Karpas-422 (cell line): ENCODE measurements at regions not wholly inside any gene's neighbourhood (a gene's known extent, or its start where the extent isn't known, plus 50 kb on each side); places are given as distances from the start of the nearest gene placed in this dataset.

Source experiments
- DNase-seq: peaks from one replicate; pipeline ENCODE4 v3.0.0-alpha.2; 2015
- H2AFZ ChIP-seq: fragments of 200-600 bp; sonication (generic); 2 replicates; pipeline ENCODE4 v1.6.1; 2014; ENCODE audit warnings: antibody characterized with exemption, low read length, mixed read lengths
- H3K27ac ChIP-seq: fragments of 200-600 bp; sonication (generic); 2 replicates; pipeline ENCODE4 v1.5.1; 2014; ENCODE audit warnings: mild to moderate bottlenecking, low read length, moderate library complexity
- H3K27me3 ChIP-seq: fragments of 200-600 bp; sonication (generic); 2 replicates; pipeline ENCODE4 v1.6.1; 2014; ENCODE audit warnings: low read length, mixed read lengths
- H3K36me3 ChIP-seq: fragments of 200-600 bp; sonication (generic); 2 replicates; pipeline ENCODE4 v1.6.1; 2014; ENCODE audit warnings: low read length, mixed read lengths; ENCODE audit not compliant: insufficient read depth
- H3K4me1 ChIP-seq: fragments of 200-600 bp; sonication (generic); 2 replicates; pipeline ENCODE4 v1.6.1; 2014; ENCODE audit warnings: mild to moderate bottlenecking, low read length, mixed read lengths
- H3K4me2 ChIP-seq: fragments of 200-600 bp; sonication (generic); 2 replicates; pipeline ENCODE4 v1.6.1; 2014; ENCODE audit warnings: low read length, low read depth, mild to moderate bottlenecking; ENCODE audit not compliant: poor library complexity, severe bottlenecking
- H3K4me3 ChIP-seq: fragments of 200-600 bp; sonication (generic); 2 replicates; pipeline ENCODE4 v1.5.1; 2014; ENCODE audit warnings: mild to moderate bottlenecking, antibody characterized with exemption, low read length, mixed read lengths
- H3K79me2 ChIP-seq: fragments of 200-600 bp; sonication (generic); 2 replicates; pipeline ENCODE4 v1.6.1; 2014; ENCODE audit warnings: mild to moderate bottlenecking, low read length, mixed read lengths
- H3K9ac ChIP-seq: fragments of 200-600 bp; sonication (generic); 2 replicates; pipeline ENCODE4 v1.6.0; 2014; ENCODE audit warnings: low read length
- H3K9me2 ChIP-seq: fragments of 200-600 bp; sonication (generic), shearing (Covaris generic); replicated peaks from 2 replicates; pipeline ENCODE4 v1.6.0; 2014; ENCODE audit warnings: mild to moderate bottlenecking, low read length, moderate library complexity; ENCODE audit not compliant: insufficient read depth
- H3K9me3 ChIP-seq: fragments of 300-700, 200-600 bp; sonication (generic); 2 replicates; pipeline ENCODE4 v1.6.1; 2014; ENCODE audit warnings: low read length, mixed read lengths
- H4K20me1 ChIP-seq: fragments of 200-600 bp; sonication (generic); 2 replicates; pipeline ENCODE4 v1.6.1; 2014; ENCODE audit warnings: mild to moderate bottlenecking, antibody characterized with exemption, low read length, low read depth; ENCODE audit not compliant: insufficient read depth

DNA sequence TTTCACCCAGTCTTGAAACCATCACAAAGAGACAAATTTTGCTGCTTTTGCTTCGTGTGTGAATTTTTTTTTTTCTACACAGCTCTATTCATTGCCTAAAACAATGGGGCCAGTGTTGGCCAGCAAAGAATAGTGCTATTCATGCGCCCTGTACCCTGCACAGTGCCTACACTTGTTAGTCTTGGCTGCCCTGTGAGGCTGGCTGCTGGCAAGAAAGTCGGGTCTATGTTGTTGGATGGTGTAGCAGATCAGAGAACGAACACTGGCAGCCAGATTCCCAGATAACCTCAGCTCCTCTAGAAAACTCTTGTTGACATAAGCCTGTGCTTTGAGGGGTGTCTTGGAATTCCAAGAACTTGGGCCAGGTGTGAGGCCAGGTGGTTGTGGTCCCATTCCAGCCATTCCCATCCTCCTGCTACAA lies 455.7 kb upstream of the TCF4 start:
- Histone ChIP-seq H3K4me2 (no peak overlapping the region), H3K79me2 (no peaks in the 10 kb centered on the region), H3K9ac (no peak overlapping the region), H3K4me1 (no peaks in the 10 kb centered on the region), H3K27ac (no peak overlapping the region), H3K9me3 (no peaks in the 10 kb centered on the region), H3K9me2 (no peaks in the 10 kb centered on the region), H3K4me3 (no peak overlapping the region), H3K27me3 (no peaks in the 10 kb centered on the region), H2AFZ (no peak overlapping the region), H3K36me3 (no peaks in the 10 kb centered on the region), H4K20me1 (no peaks in the 10 kb centered on the region)
- DNase-seq = no peak

DNA sequence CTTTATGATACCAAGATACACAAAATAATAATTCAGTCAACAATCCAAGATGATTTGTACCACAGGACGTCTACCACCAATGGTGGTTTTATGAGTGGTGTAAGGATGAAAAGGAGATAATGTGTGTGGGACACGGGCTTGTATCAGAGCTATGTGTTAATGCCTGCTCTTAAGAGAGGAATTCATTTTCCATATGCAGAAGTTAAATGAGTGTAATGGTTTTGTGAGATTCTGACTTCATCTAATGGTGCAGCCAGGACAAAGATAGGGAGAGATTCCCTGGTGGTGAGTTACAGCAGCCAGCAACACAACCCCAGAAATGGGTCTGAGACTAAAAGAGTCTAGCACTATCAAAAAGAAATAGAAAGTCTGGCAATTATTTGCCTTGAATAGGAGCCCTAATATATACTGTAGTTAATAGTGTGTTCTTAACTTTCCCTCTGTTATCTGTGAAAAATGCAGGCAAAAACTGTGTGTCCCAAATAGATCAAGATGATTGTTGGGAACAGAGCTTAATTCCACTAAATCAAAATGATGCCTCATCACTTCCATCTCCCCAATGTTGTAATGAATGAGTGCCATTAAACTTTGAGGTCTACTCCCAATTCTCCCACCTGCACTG lies 455.0 kb upstream of the TCF4 start:
- Histone ChIP-seq H3K36me3 (no peaks in the 10 kb centered on the region), H3K4me3 (no peak overlapping the region), H3K9ac (no peak overlapping the region), H4K20me1 (no peaks in the 10 kb centered on the region), H3K27me3 (no peaks in the 10 kb centered on the region), H3K4me2 (no peak overlapping the region), H3K9me3 (no peaks in the 10 kb centered on the region), H3K27ac (no peak overlapping the region), H3K79me2 (no peaks in the 10 kb centered on the region), H3K4me1 (no peaks in the 10 kb centered on the region), H3K9me2 (no peaks in the 10 kb centered on the region), H2AFZ (no peak overlapping the region)
- DNase-seq = no peak

DNA sequence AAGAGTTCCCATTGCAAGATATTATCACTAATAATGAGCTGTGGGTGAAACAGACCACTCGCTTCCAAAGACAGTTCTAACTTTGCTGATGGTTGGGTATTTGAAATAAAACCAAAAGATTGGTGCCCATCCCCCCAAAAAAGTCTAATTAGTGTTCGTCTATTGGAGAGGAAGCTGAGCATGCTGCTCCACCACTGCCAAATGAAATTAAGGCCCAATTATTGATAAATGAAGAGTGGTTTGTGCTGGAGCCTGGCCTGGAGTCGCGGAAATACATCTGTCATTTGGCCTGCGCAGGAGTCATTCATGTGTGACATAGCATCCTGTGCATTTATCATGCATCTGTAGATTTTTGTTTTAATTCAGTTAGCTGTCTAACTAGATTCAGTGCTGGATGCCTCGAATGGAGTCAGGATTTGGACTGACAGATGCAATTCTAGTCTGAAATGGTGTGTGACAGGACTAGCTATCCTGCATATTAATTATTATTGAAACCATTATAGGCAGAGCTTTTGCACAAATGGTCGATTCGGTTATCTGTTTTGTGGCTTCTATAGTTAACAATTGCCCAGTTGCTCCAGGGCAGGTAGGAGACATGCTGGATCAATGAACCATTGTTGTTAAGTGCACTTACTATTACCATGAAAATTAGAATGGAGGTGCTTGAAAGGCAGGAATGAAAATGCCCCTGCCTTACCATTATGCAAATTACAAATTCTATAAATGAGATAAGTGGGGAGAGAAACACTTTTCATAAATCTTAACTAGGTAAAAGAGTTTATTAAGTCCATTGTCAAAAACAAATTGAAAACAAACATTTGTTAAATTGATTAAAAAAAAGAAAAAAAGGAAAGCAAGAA lies 450.4 kb upstream of the TCF4 start:
- H3K36me3 ChIP-seq = no peaks in the 10 kb centered on the region
- H3K9me3 ChIP-seq = no peaks in the 10 kb centered on the region
- no peak overlapping the region for H3K9ac ChIP-seq
- no peak overlapping the region for H3K4me2 ChIP-seq
- no peaks in the 10 kb centered on the region for H3K4me1 ChIP-seq
- H3K27me3 ChIP-seq = no peaks in the 10 kb centered on the region
- 0 out of 2 replicates have a peak, but pooled peaks cover 4% of the 10 kb centered on the region for H3K9me2 ChIP-seq
- H3K79me2 ChIP-seq = no peaks in the 10 kb centered on the region
- DNase-seq = no peak
- H3K27ac ChIP-seq = no peak overlapping the region
- H3K4me3 ChIP-seq = no peak overlapping the region
- H4K20me1 ChIP-seq = no peaks in the 10 kb centered on the region
- no peak overlapping the region for H2AFZ ChIP-seq

DNA sequence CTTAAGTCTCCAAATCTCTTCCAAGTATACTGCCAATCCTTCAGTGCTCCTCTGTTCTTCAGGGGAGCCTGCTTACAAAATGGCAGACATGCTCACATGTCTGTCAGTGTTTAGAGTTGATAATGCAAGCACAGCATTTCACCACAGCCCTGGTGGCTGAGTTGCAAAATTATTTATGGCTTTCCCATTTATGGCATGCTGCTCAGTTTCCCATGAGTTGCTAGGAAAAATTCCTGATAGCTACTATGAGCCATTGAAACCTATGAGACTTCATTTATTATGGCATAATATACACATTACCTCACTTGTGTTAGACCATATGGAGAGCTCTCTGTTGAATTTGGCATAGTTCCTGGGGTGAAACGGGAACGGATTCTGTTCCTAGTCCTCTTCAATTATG lies 448.7 kb upstream of the TCF4 start:
- Histone ChIP-seq H3K9me3 (no peaks in the 10 kb centered on the region), H3K4me1 (no peaks in the 10 kb centered on the region), H3K36me3 (no peaks in the 10 kb centered on the region), H3K9ac (no peak overlapping the region), H3K27me3 (no peaks in the 10 kb centered on the region), H3K79me2 (no peaks in the 10 kb centered on the region), H3K27ac (no peak overlapping the region), H3K9me2 (0 out of 2 replicates have a peak, but pooled peaks cover 4% of the 10 kb centered on the region), H2AFZ (no peak overlapping the region), H3K4me3 (no peak overlapping the region), H3K4me2 (no peak overlapping the region), H4K20me1 (no peaks in the 10 kb centered on the region)
- DNase-seq = no peak

DNA sequence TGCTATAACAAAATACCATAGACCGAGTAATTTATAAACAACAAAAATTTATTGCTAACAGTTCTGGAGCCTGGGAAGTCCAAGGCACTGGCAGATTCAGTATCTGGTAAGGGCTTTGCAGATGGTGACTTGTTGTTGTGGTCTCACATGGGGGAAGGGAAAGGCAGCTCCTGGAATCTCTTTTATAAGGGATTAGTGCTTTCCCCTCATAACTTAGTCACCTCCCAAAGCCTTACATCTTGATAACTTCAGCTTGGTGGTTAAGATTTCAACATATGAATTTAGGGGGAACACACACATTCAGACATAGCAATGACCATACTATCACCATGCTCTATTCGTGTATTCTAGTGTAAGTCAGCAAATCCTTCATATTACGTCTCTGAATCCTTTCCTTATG lies 447.6 kb upstream of the TCF4 start:
- Histone ChIP-seq H3K9ac (no peak overlapping the region), H3K27me3 (no peaks in the 10 kb centered on the region), H3K9me3 (no peaks in the 10 kb centered on the region), H3K4me1 (no peaks in the 10 kb centered on the region), H4K20me1 (no peaks in the 10 kb centered on the region), H3K79me2 (no peaks in the 10 kb centered on the region), H2AFZ (no peak overlapping the region), H3K27ac (no peak overlapping the region), H3K4me2 (no peak overlapping the region), H3K4me3 (no peak overlapping the region), H3K9me2 (0 out of 2 replicates have a peak, but pooled peaks cover 4% of the 10 kb centered on the region), H3K36me3 (no peaks in the 10 kb centered on the region)
- DNase-seq = no peak

DNA sequence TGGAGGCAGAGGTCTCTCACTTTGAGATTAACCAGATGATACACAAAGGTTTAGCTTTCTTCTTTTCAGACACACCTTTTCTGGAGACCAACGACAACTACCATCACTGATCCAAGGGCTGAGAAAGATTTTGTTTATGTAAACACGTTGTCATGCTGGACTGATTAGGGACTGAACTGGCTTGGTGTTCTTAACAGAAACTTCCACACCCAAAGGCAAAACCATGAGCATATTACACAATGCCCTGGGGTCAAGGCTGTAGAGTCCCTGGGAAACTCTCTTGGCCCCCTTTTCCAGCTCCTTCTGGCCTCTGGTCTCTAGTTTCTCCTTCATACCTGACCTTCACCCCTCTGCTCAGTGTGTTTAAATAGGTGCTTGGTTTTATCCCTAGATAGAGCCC lies 447.0 kb upstream of the TCF4 start:
- H3K4me2 ChIP-seq = no peak overlapping the region
- H3K27me3 ChIP-seq = no peaks in the 10 kb centered on the region
- H3K4me1 ChIP-seq = no peaks in the 10 kb centered on the region
- H3K9me3 ChIP-seq = no peaks in the 10 kb centered on the region
- H3K9me2 ChIP-seq = 0 out of 2 replicates have a peak, but pooled peaks cover 4% of the 10 kb centered on the region
- no peaks in the 10 kb centered on the region for H4K20me1 ChIP-seq
- H3K27ac ChIP-seq = no peak overlapping the region
- DNase-seq = no peak
- no peak overlapping the region for H2AFZ ChIP-seq
- no peak overlapping the region for H3K4me3 ChIP-seq
- H3K9ac ChIP-seq = no peak overlapping the region
- no peaks in the 10 kb centered on the region for H3K36me3 ChIP-seq
- no peaks in the 10 kb centered on the region for H3K79me2 ChIP-seq

DNA sequence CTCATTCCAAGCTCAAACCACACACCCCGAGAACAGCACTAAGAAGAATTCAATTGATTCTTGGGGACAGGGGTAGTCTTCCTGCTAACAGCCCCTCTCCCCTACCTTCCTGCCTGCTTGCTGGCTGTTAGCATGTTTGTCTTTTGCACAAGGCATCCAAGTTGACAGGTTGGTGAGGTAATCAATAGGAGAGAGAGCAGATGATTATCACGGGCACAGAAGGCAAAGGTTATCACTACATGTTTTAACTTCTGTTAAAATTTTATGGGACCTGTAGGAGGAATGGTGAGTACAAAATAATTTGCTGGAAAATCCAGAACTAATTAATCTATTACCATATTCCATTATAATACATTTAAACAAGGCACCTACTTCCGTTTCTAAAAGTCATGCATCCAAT lies 442.1 kb upstream of the TCF4 start:
- H3K27me3 ChIP-seq = no peaks in the 10 kb centered on the region

DNA sequence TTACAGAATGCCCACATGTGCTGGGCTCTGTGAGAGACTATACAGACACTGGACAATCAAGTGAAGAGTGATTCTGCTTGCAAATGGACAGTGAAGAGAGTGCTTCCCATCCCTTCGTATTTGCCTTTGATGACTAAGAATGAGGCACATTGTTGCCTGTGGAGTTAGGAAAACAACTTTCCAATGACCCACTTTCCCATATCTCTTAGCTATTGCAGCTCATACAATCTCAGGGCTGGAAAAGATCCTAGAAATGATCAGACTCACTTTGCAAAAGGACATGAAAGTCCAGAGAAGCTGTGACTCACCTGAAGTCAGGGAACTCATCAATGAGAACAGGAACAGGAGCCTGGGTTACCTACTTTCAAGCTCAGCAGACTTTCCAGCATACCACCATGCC lies 440.5 kb upstream of the TCF4 start:
- Histone ChIP-seq H3K9ac (no peak overlapping the region), H3K27ac (no peak overlapping the region), H3K27me3 (no peaks in the 10 kb centered on the region), H2AFZ (no peak overlapping the region), H4K20me1 (no peaks in the 10 kb centered on the region), H3K9me2 (no peaks in the 10 kb centered on the region), H3K4me3 (no peak overlapping the region), H3K9me3 (no peaks in the 10 kb centered on the region), H3K79me2 (no peaks in the 10 kb centered on the region), H3K4me1 (no peaks in the 10 kb centered on the region), H3K36me3 (no peaks in the 10 kb centered on the region), H3K4me2 (no peak overlapping the region)
- no peak for DNase-seq

More for the DNA sequence above, 442.1 kb upstream of the TCF4 start:
- no peaks in the 10 kb centered on the region for H3K36me3 ChIP-seq
- no peak overlapping the region for H3K4me3 ChIP-seq
- H3K27ac ChIP-seq = no peak overlapping the region
- no peaks in the 10 kb centered on the region for H4K20me1 ChIP-seq
- no peak for DNase-seq
- no peak overlapping the region for H2AFZ ChIP-seq
- no peaks in the 10 kb centered on the region for H3K9me2 ChIP-seq
- H3K79me2 ChIP-seq = no peaks in the 10 kb centered on the region
- no peak overlapping the region for H3K9ac ChIP-seq
- no peaks in the 10 kb centered on the region for H3K9me3 ChIP-seq
- H3K4me1 ChIP-seq = no peaks in the 10 kb centered on the region
- no peak overlapping the region for H3K4me2 ChIP-seq
